ENCODE measurements at regions not wholly inside any gene's neighbourhood (a gene's known extent, or its start where the extent isn't known, plus 50 kb on each side); places are given as distances from the start of the nearest gene placed in this dataset.

GRCh38 chr2:8579485-8580085, 102.3 kb upstream of the ID2 start:
- TF ChIP-seq CTCF (IDR thresholded peaks at IDR 0.05) = no peak
- TF ChIP-seq POLR2A (IDR thresholded peaks at IDR 0.05) = no peak
